CD4-positive, CD25-positive, alpha-beta regulatory T cell (primary cell): ENCODE measurements at regions not wholly inside any gene's neighbourhood (a gene's known extent, or its start where the extent isn't known, plus 50 kb on each side); places are given as distances from the start of the nearest gene placed in this dataset.

Experiments used
- ATAC-seq, 2 donors: fragments of 150-1000 bp; cut with Tn5 transposase; one replicate each; pipeline ENCODE4 v1.10.0; 2021; ENCODE audit warnings: low read depth in 2 of 2, moderate number of reproducible peaks in 2 of 2, moderate library complexity in 1 of 2
- DNase-seq, 3 donors: peaks; one replicate each; pipeline versions ENCODE4 v3.0.0 to v3.0.0-alpha.2; 2012 to 2022; ENCODE audit warnings: mixed read lengths in 1 of 3
- H3K27ac ChIP-seq: one replicate; pipeline ENCODE4 v1.7.0; 2013; ENCODE audit warnings: mild to moderate bottlenecking, low read length; ENCODE audit not compliant: insufficient read depth, poor library complexity, severe bottlenecking
- H3K27me3 ChIP-seq: one replicate; pipeline ENCODE4 v1.7.0; 2013; ENCODE audit warnings: low read length; ENCODE audit not compliant: control insufficient read depth, insufficient read depth
- H3K36me3 ChIP-seq: one replicate; pipeline ENCODE4 v1.7.0; 2013; ENCODE audit warnings: mild to moderate bottlenecking, low read length, moderate library complexity; ENCODE audit not compliant: control insufficient read depth, insufficient read depth
- H3K4me1 ChIP-seq: 2 replicates; pipeline ENCODE4 v1.7.0; 2013; ENCODE audit warnings: mild to moderate bottlenecking, low read length; ENCODE audit not compliant: insufficient read depth, control insufficient read depth, poor library complexity, severe bottlenecking
- H3K4me3 ChIP-seq: one replicate; pipeline ENCODE4 v1.7.0; 2013; ENCODE audit warnings: low read depth, mild to moderate bottlenecking, low read length, moderate library complexity
- H3K9me3 ChIP-seq, 2 experiments: 1 replicate in 1 of 2; 2 replicates in 1 of 2; pipeline ENCODE4 v1.7.0; 2013; ENCODE audit warnings: low read length in 2 of 2, mild to moderate bottlenecking in 1 of 2, moderate library complexity in 1 of 2; ENCODE audit not compliant: control insufficient read depth in 2 of 2
- H3K27ac Mint-ChIP-seq, 3 donors: one replicate each; pipeline ENCODE4 v1.8.0; 2020 to 2022; ENCODE audit warnings: mild to moderate bottlenecking in 3 of 3, mixed read lengths in 3 of 3, moderate library complexity in 2 of 3
- H3K27me3 Mint-ChIP-seq: one replicate; pipeline ENCODE4 v1.8.0; 2022; ENCODE audit warnings: mild to moderate bottlenecking, mixed read lengths
- H3K36me3 Mint-ChIP-seq: one replicate; pipeline ENCODE4 v1.8.0; 2020; ENCODE audit warnings: mixed read lengths
- H3K4me1 Mint-ChIP-seq, 4 donors: one replicate each; pipeline ENCODE4 v1.8.0; 2020 to 2022; ENCODE audit warnings: mixed read lengths in 4 of 4, mild to moderate bottlenecking in 1 of 4
- H3K4me3 Mint-ChIP-seq, 4 donors: one replicate each; pipeline ENCODE4 v1.8.0; 2020 to 2022; ENCODE audit warnings: mild to moderate bottlenecking in 4 of 4, mixed read lengths in 4 of 4, moderate library complexity in 3 of 4
- H3K9me3 Mint-ChIP-seq, 7 donors: one replicate each; pipeline ENCODE4 v1.8.0; 2020 to 2022; ENCODE audit warnings: mixed read lengths in 7 of 7, mild to moderate bottlenecking in 3 of 7, moderate library complexity in 2 of 7

DNA sequence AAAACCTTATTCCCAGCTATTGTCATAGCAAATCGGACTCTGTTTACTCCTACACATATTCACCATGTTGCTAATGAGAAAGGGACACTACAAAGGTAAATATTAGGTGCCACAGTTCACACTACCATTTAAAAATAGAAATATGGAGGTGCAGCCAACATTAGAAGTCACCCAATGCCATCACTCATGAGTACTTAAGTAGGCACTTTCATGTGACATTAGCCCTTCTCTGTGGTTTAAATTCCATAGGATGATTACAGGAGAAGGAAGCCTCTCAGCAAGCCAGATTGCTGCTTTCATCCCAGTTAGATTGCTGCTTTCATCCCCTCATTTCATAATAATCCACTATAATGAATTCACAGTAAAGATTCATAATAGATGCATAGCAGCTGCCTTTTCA is 376.8 kb upstream of the ALCAM start:
- Mint-ChIP-seq H3K27me3 (no peaks in the 10 kb centered on the region), H3K36me3 (no peaks in the 10 kb centered on the region), H3K27ac (no peak overlapping the region), H3K4me1 (no peaks in the 10 kb centered on the region), H3K4me3 (no peak overlapping the region), H3K9me3 (no peaks in the 10 kb centered on the region)
- Histone ChIP-seq H3K4me1 (no peaks in the 10 kb centered on the region), H3K4me3 (no peak overlapping the region), H3K27ac (no peak overlapping the region), H3K27me3 (no peaks in the 10 kb centered on the region), H3K9me3 (no peaks in the 10 kb centered on the region), H3K36me3 (no peaks in the 10 kb centered on the region)
- ATAC-seq (no peak), DNase-seq (no peak)

DNA sequence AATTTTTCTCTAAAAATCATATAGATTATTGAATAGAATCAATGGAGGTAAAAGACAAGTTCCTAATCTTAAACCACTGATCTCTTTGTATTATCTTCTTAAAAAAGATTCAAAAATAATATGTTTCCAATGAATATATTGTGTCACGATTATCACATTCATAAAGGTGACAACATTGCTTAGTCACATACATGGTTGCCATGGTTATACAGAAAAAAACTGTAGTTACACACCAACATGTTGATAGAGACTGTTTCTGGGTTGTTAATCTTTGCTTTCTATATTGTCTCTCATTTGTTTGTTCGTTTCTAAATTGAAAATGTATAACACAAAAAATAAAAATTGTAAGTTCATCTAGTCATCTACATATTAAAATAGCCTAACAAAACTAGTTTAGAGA is 376.0 kb upstream of the ALCAM start:
- Histone ChIP-seq H3K9me3 (no peaks in the 10 kb centered on the region), H3K27ac (no peak overlapping the region), H3K27me3 (no peaks in the 10 kb centered on the region), H3K4me1 (no peaks in the 10 kb centered on the region), H3K4me3 (no peak overlapping the region), H3K36me3 (no peaks in the 10 kb centered on the region)
- no peaks in the 10 kb centered on the region for H3K27me3 Mint-ChIP-seq
- no peak overlapping the region for H3K4me3 Mint-ChIP-seq
- H3K27ac Mint-ChIP-seq: no peak overlapping the region
- no peak for DNase-seq
- ATAC-seq: no peak
- no peaks in the 10 kb centered on the region for H3K36me3 Mint-ChIP-seq
- H3K9me3 Mint-ChIP-seq: peaks cover 0 to 2% (median 0%) of the 10 kb centered on the region in 7 donors
- no peaks in the 10 kb centered on the region for H3K4me1 Mint-ChIP-seq

DNA sequence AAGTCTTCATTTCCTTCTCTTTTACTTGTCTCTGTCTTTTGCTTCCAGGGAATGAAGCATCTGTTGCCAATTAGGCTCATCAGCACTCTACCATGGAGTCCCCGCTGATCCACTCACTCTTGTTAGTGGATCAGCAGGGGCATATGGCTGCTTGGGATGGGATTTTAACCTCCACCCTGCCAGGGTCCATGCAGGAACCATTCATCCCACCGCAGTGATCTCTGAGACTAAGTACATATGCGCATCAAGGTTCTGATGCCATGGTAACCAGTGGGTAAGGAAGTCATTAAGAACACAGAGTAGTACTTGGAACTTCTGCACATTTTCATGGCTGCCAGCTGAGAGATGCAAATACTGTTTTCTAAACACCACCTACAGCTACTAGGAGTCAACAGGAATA is 374.0 kb upstream of the ALCAM start:
- Mint-ChIP-seq H3K27me3 (no peaks in the 10 kb centered on the region), H3K9me3 (peaks cover 0 to 7% (median 0%) of the 10 kb centered on the region in 7 donors), H3K27ac (no peak overlapping the region), H3K4me3 (no peak overlapping the region), H3K36me3 (no peaks in the 10 kb centered on the region), H3K4me1 (no peaks in the 10 kb centered on the region)
- no peaks in the 10 kb centered on the region for H3K4me1 ChIP-seq
- no peak overlapping the region for H3K4me3 ChIP-seq
- H3K36me3 ChIP-seq: no peaks in the 10 kb centered on the region
- DNase-seq: no peak
- no peaks in the 10 kb centered on the region for H3K27me3 ChIP-seq
- ATAC-seq: no peak
- H3K9me3 ChIP-seq: no peaks in the 10 kb centered on the region
- H3K27ac ChIP-seq: no peak overlapping the region

- Histone ChIP-seq H3K36me3 (no peaks in the 10 kb centered on the region), H3K4me3 (no peak overlapping the region), H3K27ac (no peak overlapping the region), H3K4me1 (no peaks in the 10 kb centered on the region), H3K27me3 (no peaks in the 10 kb centered on the region), H3K9me3 (no peaks in the 10 kb centered on the region)
- DNase-seq: no peak
- H3K27ac Mint-ChIP-seq: no peak overlapping the region
- no peak overlapping the region for H3K4me3 Mint-ChIP-seq
- no peak for ATAC-seq
- H3K36me3 Mint-ChIP-seq: no peaks in the 10 kb centered on the region
- no peaks in the 10 kb centered on the region for H3K4me1 Mint-ChIP-seq
- peaks cover 0 to 7% (median 0%) of the 10 kb centered on the region in 7 donors for H3K9me3 Mint-ChIP-seq
- H3K27me3 Mint-ChIP-seq: no peaks in the 10 kb centered on the region
Observed at GRCh38 chr3:105006164-105006563, 360.5 kb upstream of the ALCAM start.

DNA sequence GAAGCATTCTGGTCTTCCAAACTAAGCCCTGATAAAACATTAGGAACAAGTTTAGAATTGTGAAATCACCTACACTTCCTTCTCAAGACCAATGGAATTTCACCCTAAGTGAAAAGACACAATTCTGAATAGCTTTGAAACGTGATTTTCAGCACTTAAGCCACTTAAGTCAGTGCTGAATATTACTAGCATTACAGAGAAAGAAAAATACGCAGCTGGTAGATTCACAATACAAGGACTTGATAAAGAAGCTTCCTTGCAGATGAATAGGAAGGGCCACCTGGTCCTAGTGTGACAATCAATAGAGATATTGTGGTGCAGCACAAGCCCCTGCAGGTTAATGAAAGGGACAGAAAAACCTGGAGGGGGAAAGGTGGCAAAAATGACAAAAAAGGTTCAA is 353.1 kb upstream of the ALCAM start:
- Histone ChIP-seq H3K4me3 (no peak overlapping the region), H3K36me3 (no peaks in the 10 kb centered on the region), H3K9me3 (no peaks in the 10 kb centered on the region), H3K27me3 (no peaks in the 10 kb centered on the region), H3K4me1 (no peaks in the 10 kb centered on the region), H3K27ac (no peak overlapping the region)
- H3K4me3 Mint-ChIP-seq: no peak overlapping the region
- no peak overlapping the region for H3K27ac Mint-ChIP-seq
- no peaks in the 10 kb centered on the region for H3K4me1 Mint-ChIP-seq
- H3K36me3 Mint-ChIP-seq: no peaks in the 10 kb centered on the region
- H3K9me3 Mint-ChIP-seq: peaks cover 0 to 8% (median 0%) of the 10 kb centered on the region in 7 donors
- H3K27me3 Mint-ChIP-seq: no peaks in the 10 kb centered on the region
- ATAC-seq: no peak
- DNase-seq: no peak

DNA sequence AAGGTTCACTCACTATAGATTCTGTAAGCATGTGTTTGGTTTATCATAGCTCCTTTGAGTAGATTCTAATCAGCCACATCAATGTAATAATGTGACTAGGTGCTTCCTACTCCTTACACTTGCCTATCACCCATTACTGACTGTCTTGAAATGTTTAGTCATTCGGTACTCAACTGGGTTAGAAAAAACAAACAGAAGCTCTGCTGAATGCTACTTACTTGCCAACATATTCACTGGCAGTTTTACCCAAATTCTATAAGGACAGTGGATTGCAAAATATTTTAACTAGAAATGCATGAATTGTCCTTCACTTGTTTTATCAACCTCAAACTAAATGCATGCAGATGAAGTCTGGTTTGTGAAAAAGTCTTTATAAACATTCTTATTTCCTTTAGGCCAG is 352.1 kb upstream of the ALCAM start:
- Histone ChIP-seq H3K4me1 (no peaks in the 10 kb centered on the region), H3K27me3 (no peaks in the 10 kb centered on the region)

GRCh38 chr3:105022813-105023212 is 343.9 kb upstream of the ALCAM start:
- no peaks in the 10 kb centered on the region for H3K36me3 ChIP-seq
- no peaks in the 10 kb centered on the region for H3K4me1 ChIP-seq
- DNase-seq (no peak), ATAC-seq (no peak)
- H3K9me3 Mint-ChIP-seq: peaks cover 0 to 1% (median 0%) of the 10 kb centered on the region in 7 donors
- no peak overlapping the region for H3K27ac ChIP-seq
- H3K36me3 Mint-ChIP-seq: no peaks in the 10 kb centered on the region
- H3K27me3 ChIP-seq: no peaks in the 10 kb centered on the region
- no peaks in the 10 kb centered on the region for H3K4me1 Mint-ChIP-seq
- no peaks in the 10 kb centered on the region for H3K9me3 ChIP-seq
- H3K27me3 Mint-ChIP-seq: no peaks in the 10 kb centered on the region
- H3K4me3 ChIP-seq: no peak overlapping the region
- no peak overlapping the region for H3K27ac Mint-ChIP-seq
- no peak overlapping the region for H3K4me3 Mint-ChIP-seq

More for the DNA sequence above, 352.1 kb upstream of the ALCAM start:
- H3K4me3 ChIP-seq: no peak overlapping the region
- H3K9me3 ChIP-seq: no peaks in the 10 kb centered on the region
- H3K27ac ChIP-seq: no peak overlapping the region
- Mint-ChIP-seq H3K27me3 (no peaks in the 10 kb centered on the region), H3K9me3 (peaks cover 0 to 4% (median 0%) of the 10 kb centered on the region in 7 donors), H3K4me1 (no peaks in the 10 kb centered on the region), H3K4me3 (no peak overlapping the region), H3K36me3 (no peaks in the 10 kb centered on the region), H3K27ac (no peak overlapping the region)
- no peak for DNase-seq
- no peaks in the 10 kb centered on the region for H3K36me3 ChIP-seq
- no peak for ATAC-seq

GRCh38 chr3:105030211-105030610 is 336.5 kb upstream of the ALCAM start:
- no peak for ATAC-seq
- Mint-ChIP-seq H3K4me1 (no peaks in the 10 kb centered on the region), H3K9me3 (peaks cover 0 to 1% (median 0%) of the 10 kb centered on the region in 7 donors), H3K27me3 (peaks cover 5% of the 10 kb centered on the region), H3K4me3 (peak overlapping the region in 1 of 4 donors; percentile 56), H3K27ac (no peak overlapping the region), H3K36me3 (no peaks in the 10 kb centered on the region)
- no peak for DNase-seq
- Histone ChIP-seq H3K36me3 (no peaks in the 10 kb centered on the region), H3K27me3 (no peaks in the 10 kb centered on the region), H3K4me1 (no peaks in the 10 kb centered on the region), H3K4me3 (no peak overlapping the region), H3K9me3 (no peaks in the 10 kb centered on the region), H3K27ac (no peak overlapping the region)
